ENCODE measurements at regions not wholly inside any gene's neighbourhood (a gene's known extent, or its start where the extent isn't known, plus 50 kb on each side); places are given as distances from the start of the nearest gene placed in this dataset.

DNA sequence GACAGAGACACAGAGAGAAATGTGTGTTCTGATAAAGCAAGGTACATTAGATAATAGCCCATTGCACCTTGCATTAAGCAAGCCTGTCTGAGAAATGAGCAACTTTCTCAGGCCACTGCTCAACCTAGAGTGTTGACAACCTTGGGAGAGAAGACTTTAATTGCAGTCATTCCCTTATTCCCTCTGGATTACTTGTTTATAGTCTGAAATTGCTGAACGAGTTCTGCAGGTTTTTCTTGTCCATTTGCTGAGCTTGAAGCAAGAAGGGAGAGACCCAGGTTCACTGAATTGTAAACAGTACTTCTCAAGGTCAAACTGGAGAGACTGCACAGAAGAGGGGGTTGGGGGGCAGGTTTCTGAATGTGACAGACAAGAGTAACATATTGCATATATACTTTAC lies 159.4 kb upstream of the PLEKHG7 start:
- POLR2A ChIA-PET (ENCODE audit: low non-redundant PET): no interaction called here
- Histone ChIP-seq H3K4me3 (ENCODE audit: low read depth, low read length, poor library complexity, severe bottlenecking) (no peak overlapping the region), H3K36me3 (ENCODE audit: insufficient read depth, low read length, poor library complexity, severe bottlenecking) (no peaks in the 10 kb centered on the region), H3K9me3 (ENCODE audit: low read depth, low read length, poor library complexity, severe bottlenecking) (no peaks in the 10 kb centered on the region), H3K4me1 (ENCODE audit: insufficient read depth, low read length, poor library complexity, severe bottlenecking) (peaks cover 10% of the 10 kb centered on the region), H3K27ac (ENCODE audit: low read depth, low read length, poor library complexity, severe bottlenecking) (no peak overlapping the region), H3K27me3 (replicated peaks; ENCODE audit: insufficient read depth, low read depth, low read length, poor library complexity) (no peaks in the 10 kb centered on the region)
- TF ChIP-seq EZH2 (IDR thresholded peaks at IDR 0.05; ENCODE audit: borderline replicate concordance, low read depth, low read length, poor library complexity, severe bottlenecking): no peak
- TF ChIP-seq, protein P1, sequence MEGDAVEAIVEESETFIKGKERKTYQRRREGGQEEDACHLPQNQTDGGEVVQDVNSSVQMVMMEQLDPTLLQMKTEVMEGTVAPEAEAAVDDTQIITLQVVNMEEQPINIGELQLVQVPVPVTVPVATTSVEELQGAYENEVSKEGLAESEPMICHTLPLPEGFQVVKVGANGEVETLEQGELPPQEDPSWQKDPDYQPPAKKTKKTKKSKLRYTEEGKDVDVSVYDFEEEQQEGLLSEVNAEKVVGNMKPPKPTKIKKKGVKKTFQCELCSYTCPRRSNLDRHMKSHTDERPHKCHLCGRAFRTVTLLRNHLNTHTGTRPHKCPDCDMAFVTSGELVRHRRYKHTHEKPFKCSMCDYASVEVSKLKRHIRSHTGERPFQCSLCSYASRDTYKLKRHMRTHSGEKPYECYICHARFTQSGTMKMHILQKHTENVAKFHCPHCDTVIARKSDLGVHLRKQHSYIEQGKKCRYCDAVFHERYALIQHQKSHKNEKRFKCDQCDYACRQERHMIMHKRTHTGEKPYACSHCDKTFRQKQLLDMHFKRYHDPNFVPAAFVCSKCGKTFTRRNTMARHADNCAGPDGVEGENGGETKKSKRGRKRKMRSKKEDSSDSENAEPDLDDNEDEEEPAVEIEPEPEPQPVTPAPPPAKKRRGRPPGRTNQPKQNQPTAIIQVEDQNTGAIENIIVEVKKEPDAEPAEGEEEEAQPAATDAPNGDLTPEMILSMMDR (conservative IDR thresholded peaks at IDR 0.05; ENCODE audit: low read depth, low read length): no peak
- no TSS peak for BruUV-seq (replicated peaks)
- CTCF ChIA-PET: no interaction called here
- intact Hi-C loops (cut with micrococcal nuclease; ENCODE audit: unreplicated experiment): no loop called here
- no peak for DNase-seq (ENCODE audit: low spot score)

DNA sequence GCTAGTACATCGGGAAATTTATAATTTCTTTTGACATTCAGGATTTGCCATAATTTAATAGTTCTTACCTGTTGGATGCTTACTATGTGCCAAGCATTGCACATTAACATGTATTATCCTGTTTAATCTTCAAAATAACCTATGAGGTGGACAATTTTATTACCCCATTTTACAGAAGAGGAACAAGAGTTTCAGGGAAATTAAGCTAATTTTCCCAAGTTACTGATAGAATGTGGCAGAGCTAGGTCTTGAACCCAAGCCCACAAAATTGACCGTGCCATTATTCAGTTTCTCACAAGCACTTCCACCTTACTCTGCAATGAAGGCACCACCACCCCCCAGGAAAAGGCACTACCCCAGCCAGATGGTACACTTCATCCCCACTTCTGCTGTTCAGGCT lies 161.1 kb upstream of the PLEKHG7 start:
- DNase-seq (ENCODE audit: low spot score): no peak
- CTCF ChIA-PET: no interaction called here
- H3K9me3 ChIP-seq (ENCODE audit: low read depth, low read length, poor library complexity, severe bottlenecking): no peaks in the 10 kb centered on the region
- intact Hi-C loops (cut with micrococcal nuclease; ENCODE audit: unreplicated experiment): no loop called here
- BruUV-seq (replicated peaks): no TSS peak
- no peak overlapping the region for H3K4me3 ChIP-seq (ENCODE audit: low read depth, low read length, poor library complexity, severe bottlenecking)
- no peaks in the 10 kb centered on the region for H3K27me3 ChIP-seq (replicated peaks; ENCODE audit: insufficient read depth, low read depth, low read length, poor library complexity)
- no peak overlapping the region for H3K27ac ChIP-seq (ENCODE audit: low read depth, low read length, poor library complexity, severe bottlenecking)
- POLR2A ChIA-PET (ENCODE audit: low non-redundant PET): no interaction called here
- peaks cover 10% of the 10 kb centered on the region for H3K4me1 ChIP-seq (ENCODE audit: insufficient read depth, low read length, poor library complexity, severe bottlenecking)
- no peaks in the 10 kb centered on the region for H3K36me3 ChIP-seq (ENCODE audit: insufficient read depth, low read length, poor library complexity, severe bottlenecking)
- TF ChIP-seq, protein P1 (conservative IDR thresholded peaks at IDR 0.05; ENCODE audit: low read depth, low read length): no peak
- no peak for TF ChIP-seq EZH2 (IDR thresholded peaks at IDR 0.05; ENCODE audit: borderline replicate concordance, low read depth, low read length, poor library complexity, severe bottlenecking)

GRCh38 chr12:92540782-92541423 lies 161.9 kb upstream of the PLEKHG7 start:
- no TSS peak for BruUV-seq (replicated peaks)
- Histone ChIP-seq H3K4me3 (ENCODE audit: low read depth, low read length, poor library complexity, severe bottlenecking) (no peak overlapping the region), H3K36me3 (ENCODE audit: insufficient read depth, low read length, poor library complexity, severe bottlenecking) (no peaks in the 10 kb centered on the region), H3K9me3 (ENCODE audit: low read depth, low read length, poor library complexity, severe bottlenecking) (no peaks in the 10 kb centered on the region), H3K4me1 (ENCODE audit: insufficient read depth, low read length, poor library complexity, severe bottlenecking) (peaks cover 10% of the 10 kb centered on the region), H3K27ac (ENCODE audit: low read depth, low read length, poor library complexity, severe bottlenecking) (no peak overlapping the region), H3K27me3 (replicated peaks; ENCODE audit: insufficient read depth, low read depth, low read length, poor library complexity) (no peaks in the 10 kb centered on the region)
- POLR2A ChIA-PET (ENCODE audit: low non-redundant PET): no interaction called here
- TF ChIP-seq EZH2 (IDR thresholded peaks at IDR 0.05; ENCODE audit: borderline replicate concordance, low read depth, low read length, poor library complexity, severe bottlenecking): no peak
- TF ChIP-seq, protein P1 (conservative IDR thresholded peaks at IDR 0.05; ENCODE audit: low read depth, low read length): no peak
- DNase-seq (ENCODE audit: low spot score): no peak
- CTCF ChIA-PET: no interaction called here
- intact Hi-C loops (cut with micrococcal nuclease; ENCODE audit: unreplicated experiment): no loop called here

Measured in A673 (cell line).